H1 (cell line): ENCODE measurements at regions not wholly inside any gene's neighbourhood (a gene's known extent, or its start where the extent isn't known, plus 50 kb on each side); places are given as distances from the start of the nearest gene placed in this dataset.

Experiments
- CTCF ChIA-PET: fragments of 300-600 bp; sonication (Branson Sonifier 250); formaldehyde crosslinking; loops from one replicate; lab custom pipeline; 2021; ENCODE audit not compliant: partially characterized antibody; lab: Charles Lee
- POLR2A ChIA-PET: fragments of 300-600 bp; sonication (Branson Sonifier 250); formaldehyde crosslinking; loops from one replicate; lab custom pipeline; 2021; ENCODE audit warnings: inconsistent platforms; ENCODE audit not compliant: partially characterized antibody; lab: Charles Lee
- DNase-seq, 2 experiments: peaks; one replicate each; pipeline versions ENCODE4 v3.0.0 to v3.0.0-alpha.2; 2010 to 2022; ENCODE audit warnings: low spot score in 2 of 2, low read depth in 1 of 2, mixed read lengths in 1 of 2
- FAIRE-seq: peaks from 2 replicates; lab custom pipeline; 2011; peaks lifted over from hg19 to GRCh38; lab: Jason Lieb, UNC
- H2AFZ ChIP-seq: 2 replicates; pipeline ENCODE4 v1.8.1; 2012; ENCODE audit warnings: low read length, inconsistent platforms
- H2AK5ac ChIP-seq: 2 replicates; pipeline ENCODE4 v1.6.1; 2013; ENCODE audit warnings: low read depth, low read length
- H2BK120ac ChIP-seq: replicated peaks from 2 replicates; pipeline ENCODE3; 2013; ENCODE audit warnings: low read depth, low read length, inconsistent platforms
- H2BK12ac ChIP-seq: 2 replicates; pipeline ENCODE4 v1.6.1; 2013; ENCODE audit warnings: low read depth, low read length
- H2BK15ac ChIP-seq: 2 replicates; pipeline ENCODE4 v1.6.1; 2013; ENCODE audit warnings: low read length
- H2BK20ac ChIP-seq: 2 replicates; pipeline ENCODE4 v1.6.1; 2013; ENCODE audit warnings: low read length
- H2BK5ac ChIP-seq: 2 replicates; pipeline ENCODE4 v1.6.1; 2013; ENCODE audit warnings: low read depth, low read length
- H3K14ac ChIP-seq: 2 replicates; pipeline ENCODE4 v1.6.1; 2013; ENCODE audit warnings: inconsistent platforms; ENCODE audit not compliant: insufficient read length
- H3K18ac ChIP-seq: 2 replicates; pipeline ENCODE4 v1.6.1; 2013; ENCODE audit warnings: low read length; ENCODE audit errors: extremely low read depth
- H3K23ac ChIP-seq: 2 replicates; pipeline ENCODE4 v1.6.1; 2013; ENCODE audit warnings: inconsistent platforms; ENCODE audit not compliant: insufficient read length
- H3K23me2 ChIP-seq: 2 replicates; pipeline ENCODE4 v1.6.1; 2013; ENCODE audit warnings: low read depth, low read length
- H3K27ac ChIP-seq: 2 replicates; pipeline ENCODE4 v1.6.1; 2011; ENCODE audit warnings: low read depth, low read length, inconsistent platforms
- H3K27me3 ChIP-seq, 4 experiments: replicated peaks in 1 of 4; 1 replicate in 1 of 4; 2 replicates in 3 of 4; pipeline versions ENCODE4 v1.6.1 to v1.8.1; 2011 to 2013; ENCODE audit warnings: low read length in 3 of 4, mild to moderate bottlenecking in 3 of 4, inconsistent platforms in 2 of 4, mixed read lengths in 2 of 4, moderate library complexity in 1 of 4; ENCODE audit not compliant: control insufficient read depth in 3 of 4, insufficient read depth in 3 of 4; ENCODE audit errors: extremely low read depth in 1 of 4
- H3K36me3 ChIP-seq, 4 experiments: 2 replicates each; pipeline versions ENCODE4 v1.6.1 to v1.8.1; 2011 to 2013; ENCODE audit warnings: mild to moderate bottlenecking in 4 of 4, low read length in 3 of 4, moderate library complexity in 2 of 4, control low read depth in 1 of 4, inconsistent platforms in 1 of 4; ENCODE audit not compliant: insufficient read depth in 4 of 4, control insufficient read depth in 2 of 4
- H3K4ac ChIP-seq: replicated peaks from 2 replicates; pipeline ENCODE3; 2013; ENCODE audit warnings: low read length, low read depth, mixed read lengths, inconsistent platforms; ENCODE audit not compliant: insufficient read length
- H3K4me1 ChIP-seq, 4 experiments: replicated peaks in 1 of 4; 1 replicate in 1 of 4; 2 replicates in 3 of 4; pipeline versions ENCODE4 v1.6.1 to v1.8.1; 2011 to 2013; ENCODE audit warnings: low read length in 3 of 4, inconsistent platforms in 2 of 4, mixed read lengths in 1 of 4; ENCODE audit not compliant: insufficient read depth in 4 of 4, control insufficient read depth in 3 of 4
- H3K4me2 ChIP-seq, 2 experiments: 2 replicates each; pipeline versions ENCODE4 v1.6.1 to v1.8.1; 2011 to 2013; ENCODE audit warnings: low read depth in 2 of 2, low read length in 2 of 2, control low read depth in 1 of 2, inconsistent platforms in 1 of 2, mild to moderate bottlenecking in 1 of 2; ENCODE audit not compliant: insufficient read depth in 1 of 2
- H3K4me3 ChIP-seq, 4 experiments: fragments of 200-600, 300-600 bp in 1 of 4; sonication (generic), shearing (Covaris generic), sonication (Bioruptor Twin) in 1 of 4; 2 replicates each; pipeline versions ENCODE4 v1.5.1 to v1.8.1; 2011 to 2016; ENCODE audit warnings: low read length in 4 of 4, low read depth in 3 of 4, control low read depth in 2 of 4, inconsistent platforms in 2 of 4, mild to moderate bottlenecking in 2 of 4, mixed read lengths in 1 of 4, moderate library complexity in 1 of 4; ENCODE audit not compliant: insufficient read depth in 2 of 4; ENCODE audit errors: extremely low read depth in 1 of 4
- H3K56ac ChIP-seq: replicated peaks from 2 replicates; pipeline ENCODE3; 2013; ENCODE audit warnings: low read depth, mild to moderate bottlenecking, mixed read lengths, low read length, inconsistent platforms; ENCODE audit not compliant: insufficient read length
- H3K79me1 ChIP-seq: 2 replicates; pipeline ENCODE4 v1.6.1; 2013; ENCODE audit warnings: low read depth, low read length, control low read depth
- H3K79me2 ChIP-seq, 2 experiments: 2 replicates each; pipeline versions ENCODE4 v1.6.1 to v1.8.1; 2012 to 2013; ENCODE audit warnings: low read length in 2 of 2, mild to moderate bottlenecking in 2 of 2, inconsistent platforms in 1 of 2; ENCODE audit not compliant: insufficient read depth in 2 of 2, control insufficient read depth in 1 of 2
- H3K9ac ChIP-seq, 4 experiments: replicated peaks in 1 of 4; 1 replicate in 1 of 4; 2 replicates in 3 of 4; pipeline versions ENCODE4 v1.6.1 to v1.8.1; 2011 to 2013; ENCODE audit warnings: low read depth in 3 of 4, low read length in 3 of 4, control low read depth in 2 of 4, mild to moderate bottlenecking in 2 of 4, moderate library complexity in 2 of 4, inconsistent platforms in 1 of 4; ENCODE audit errors: extremely low read depth in 1 of 4
- H3K9me3 ChIP-seq, 2 experiments: 2 replicates each; pipeline versions ENCODE4 v1.6.1 to v1.8.1; 2012 to 2013; ENCODE audit warnings: mild to moderate bottlenecking in 2 of 2, moderate library complexity in 2 of 2, control low read depth in 1 of 2, inconsistent platforms in 1 of 2, low read depth in 1 of 2, low read length in 1 of 2, mixed read lengths in 1 of 2; ENCODE audit not compliant: insufficient read depth in 2 of 2
- H4K20me1 ChIP-seq, 2 experiments: replicated peaks in 1 of 2; 2 replicates each; pipeline versions ENCODE3 to v1.8.1; 2011 to 2013; ENCODE audit warnings: inconsistent platforms in 2 of 2, low read length in 2 of 2, mild to moderate bottlenecking in 1 of 2; ENCODE audit not compliant: insufficient read depth in 2 of 2, control insufficient read depth in 1 of 2
- H4K5ac ChIP-seq: 2 replicates; pipeline ENCODE4 v1.6.1; 2013; ENCODE audit warnings: low read length, low read depth, mixed read lengths, inconsistent platforms; ENCODE audit not compliant: insufficient read length
- H4K8ac ChIP-seq: 2 replicates; pipeline ENCODE4 v1.8.0; 2013; ENCODE audit warnings: mild to moderate bottlenecking, moderate library complexity, low read length, inconsistent platforms; ENCODE audit not compliant: insufficient read depth; ENCODE audit errors: extremely low read depth
- H4K91ac ChIP-seq: replicated peaks from 2 replicates; pipeline ENCODE3; 2013; ENCODE audit warnings: low read length, mixed read lengths, inconsistent platforms; ENCODE audit not compliant: insufficient read length
- CEBPB ChIP-seq: IDR thresholded peaks from 2 replicates; pipeline ENCODE4 v1.6.1; 2012; ENCODE audit warnings: low read depth, low read length
- FOSL1 ChIP-seq: IDR thresholded peaks from 2 replicates; pipeline ENCODE4 v1.6.1; 2011; ENCODE audit warnings: mild to moderate bottlenecking, low read depth, low read length, moderate library complexity; ENCODE audit not compliant: insufficient read depth
- HDAC6 ChIP-seq: IDR thresholded peaks from one replicate; pipeline ENCODE4 v1.7.1; 2012; ENCODE audit warnings: low read depth, mild to moderate bottlenecking, inconsistent platforms, low read length, moderate library complexity
- SAP30 ChIP-seq: fragments of 300-600 bp; sonication (generic); IDR thresholded peaks from 2 replicates; pipeline ENCODE4 v1.7.1; 2012; ENCODE audit warnings: low read length, moderate library complexity, mild to moderate bottlenecking, inconsistent platforms; ENCODE audit not compliant: insufficient read depth, insufficient replicate concordance
- SIX5 ChIP-seq: IDR thresholded peaks from 2 replicates; pipeline ENCODE4 v1.6.1; 2011; ENCODE audit warnings: mild to moderate bottlenecking, low read depth, low read length
- SP1 ChIP-seq: IDR thresholded peaks from 2 replicates; pipeline ENCODE4 v1.6.1; 2011; ENCODE audit warnings: low read depth, low read length
- TAF7 ChIP-seq: optimal IDR thresholded peaks from 2 replicates; pipeline ENCODE3; 2011; ENCODE audit warnings: low read depth, mild to moderate bottlenecking, inconsistent platforms, low read length, moderate library complexity, borderline replicate concordance
- WGBS, 2 experiments: shearing (Covaris generic) in 1 of 2; methylation state at CpG; one replicate each; pipeline versions ENCODE4 v1.1.6 to v1.1.7; 2013 to 2015; ENCODE audit warnings: low lambda C conversion rate in 2 of 2, mixed read lengths in 2 of 2, inconsistent platforms in 1 of 2, low coverage in 1 of 2, missing lambda C conversion rate in 1 of 2; ENCODE audit not compliant: insufficient replicate concordance in 2 of 2, insufficient coverage in 1 of 2, insufficient read length in 1 of 2; ENCODE audit errors: extremely low coverage in 1 of 2, missing lambda C conversion rate in 1 of 2; 5-methylcytosine and 5-hydroxymethylcytosine counted together

- CTCF ChIA-PET = interaction anchor here (0.8 to 1.8 kb wide), 4 partner anchors 8 to 53 kb away, joined by 3 to 7 read pairs (median 4); no protein-coding TSS in a partner anchor
- no peaks in the 10 kb centered on the region for H3K27me3 ChIP-seq
- H2BK20ac ChIP-seq = no peak overlapping the region
- no peak overlapping the region for H3K18ac ChIP-seq
- POLR2A ChIA-PET = no interaction called here
- H3K4ac ChIP-seq = no peak overlapping the region
- no peak overlapping the region for H3K23ac ChIP-seq
- H3K9ac ChIP-seq = no peak overlapping the region
- no peak for DNase-seq
- no peaks in the 10 kb centered on the region for H4K20me1 ChIP-seq
- no peak overlapping the region for H3K4me2 ChIP-seq
- H4K8ac ChIP-seq = no peak overlapping the region
- H4K91ac ChIP-seq = no peak overlapping the region
- H3K9me3 ChIP-seq = peaks cover 0 to 6% of the 10 kb centered on the region in 2 experiments; a peak in 1 of 4 replicates
- no peak for FAIRE-seq
- H3K4me3 ChIP-seq = no peak overlapping the region
- no peaks in the 10 kb centered on the region for H3K79me1 ChIP-seq
- H3K14ac ChIP-seq = no peak overlapping the region
- no peak overlapping the region for H2BK120ac ChIP-seq
- no peaks in the 10 kb centered on the region for H3K79me2 ChIP-seq
- WGBS, 2 experiments = 100% methylated on average over 2 of the region's 2 CpGs; no CpG with 5 or more reads in 1 of the 2 experiments
- no peak overlapping the region for H3K27ac ChIP-seq
- H3K36me3 ChIP-seq = peaks cover 0 to 4% (median 0%) of the 10 kb centered on the region in 4 experiments; a peak in 1 of 8 replicates
- no peak overlapping the region for H2BK5ac ChIP-seq
- H2BK12ac ChIP-seq = no peak overlapping the region
- no peak overlapping the region for H2AFZ ChIP-seq
- H4K5ac ChIP-seq = no peak overlapping the region
- H3K56ac ChIP-seq = no peak overlapping the region
- TF ChIP-seq CEBPB = no peak
- no peak for TF ChIP-seq HDAC6
- TF ChIP-seq SAP30 = no peak
- no peak for TF ChIP-seq TAF7
- TF ChIP-seq SIX5 = no peak
- TF ChIP-seq FOSL1 = no peak
- TF ChIP-seq SP1 = no peak
- H3K4me1 ChIP-seq = no peaks in the 10 kb centered on the region
- H3K23me2 ChIP-seq = 0 out of 2 replicates have a peak, but pooled peaks cover 3% of the 10 kb centered on the region
- H2AK5ac ChIP-seq = no peak overlapping the region
- no peak overlapping the region for H2BK15ac ChIP-seq
These were observed 240.8 kb upstream of the KLF14 start for GRCh38 chr7:130974794-130975193.
